H1 (cell line): ENCODE measurements at regions not wholly inside any gene's neighbourhood (a gene's known extent, or its start where the extent isn't known, plus 50 kb on each side); places are given as distances from the start of the nearest gene placed in this dataset.

ENCODE experiments used
- CTCF ChIA-PET: fragments of 300-600 bp; sonication (Branson Sonifier 250); formaldehyde crosslinking; loops from one replicate; lab custom pipeline; 2021; ENCODE audit not compliant: partially characterized antibody; lab: Charles Lee
- POLR2A ChIA-PET: fragments of 300-600 bp; sonication (Branson Sonifier 250); formaldehyde crosslinking; loops from one replicate; lab custom pipeline; 2021; ENCODE audit warnings: inconsistent platforms; ENCODE audit not compliant: partially characterized antibody; lab: Charles Lee
- DNase-seq, 2 experiments: peaks; one replicate each; pipeline versions ENCODE4 v3.0.0 to v3.0.0-alpha.2; 2010 to 2022; ENCODE audit warnings: low spot score in 2 of 2, low read depth in 1 of 2, mixed read lengths in 1 of 2
- FAIRE-seq: peaks from 2 replicates; lab custom pipeline; 2011; peaks lifted over from hg19 to GRCh38; lab: Jason Lieb, UNC
- H2AFZ ChIP-seq: 2 replicates; pipeline ENCODE4 v1.8.1; 2012; ENCODE audit warnings: low read length, inconsistent platforms
- H2AK5ac ChIP-seq: 2 replicates; pipeline ENCODE4 v1.6.1; 2013; ENCODE audit warnings: low read depth, low read length
- H2BK120ac ChIP-seq: replicated peaks from 2 replicates; pipeline ENCODE3; 2013; ENCODE audit warnings: low read depth, low read length, inconsistent platforms
- H2BK12ac ChIP-seq: 2 replicates; pipeline ENCODE4 v1.6.1; 2013; ENCODE audit warnings: low read depth, low read length
- H2BK15ac ChIP-seq: 2 replicates; pipeline ENCODE4 v1.6.1; 2013; ENCODE audit warnings: low read length
- H2BK20ac ChIP-seq: 2 replicates; pipeline ENCODE4 v1.6.1; 2013; ENCODE audit warnings: low read length
- H2BK5ac ChIP-seq: 2 replicates; pipeline ENCODE4 v1.6.1; 2013; ENCODE audit warnings: low read depth, low read length
- H3K14ac ChIP-seq: 2 replicates; pipeline ENCODE4 v1.6.1; 2013; ENCODE audit warnings: inconsistent platforms; ENCODE audit not compliant: insufficient read length
- H3K18ac ChIP-seq: 2 replicates; pipeline ENCODE4 v1.6.1; 2013; ENCODE audit warnings: low read length; ENCODE audit errors: extremely low read depth
- H3K23ac ChIP-seq: 2 replicates; pipeline ENCODE4 v1.6.1; 2013; ENCODE audit warnings: inconsistent platforms; ENCODE audit not compliant: insufficient read length
- H3K23me2 ChIP-seq: 2 replicates; pipeline ENCODE4 v1.6.1; 2013; ENCODE audit warnings: low read depth, low read length
- H3K27ac ChIP-seq: 2 replicates; pipeline ENCODE4 v1.6.1; 2011; ENCODE audit warnings: low read depth, low read length, inconsistent platforms
- H3K27me3 ChIP-seq, 4 experiments: replicated peaks in 1 of 4; 1 replicate in 1 of 4; 2 replicates in 3 of 4; pipeline versions ENCODE4 v1.6.1 to v1.8.1; 2011 to 2013; ENCODE audit warnings: low read length in 3 of 4, mild to moderate bottlenecking in 3 of 4, inconsistent platforms in 2 of 4, mixed read lengths in 2 of 4, moderate library complexity in 1 of 4; ENCODE audit not compliant: control insufficient read depth in 3 of 4, insufficient read depth in 3 of 4; ENCODE audit errors: extremely low read depth in 1 of 4
- H3K36me3 ChIP-seq, 4 experiments: 2 replicates each; pipeline versions ENCODE4 v1.6.1 to v1.8.1; 2011 to 2013; ENCODE audit warnings: mild to moderate bottlenecking in 4 of 4, low read length in 3 of 4, moderate library complexity in 2 of 4, control low read depth in 1 of 4, inconsistent platforms in 1 of 4; ENCODE audit not compliant: insufficient read depth in 4 of 4, control insufficient read depth in 2 of 4
- H3K4ac ChIP-seq: replicated peaks from 2 replicates; pipeline ENCODE3; 2013; ENCODE audit warnings: low read length, low read depth, mixed read lengths, inconsistent platforms; ENCODE audit not compliant: insufficient read length
- H3K4me1 ChIP-seq, 4 experiments: replicated peaks in 1 of 4; 1 replicate in 1 of 4; 2 replicates in 3 of 4; pipeline versions ENCODE4 v1.6.1 to v1.8.1; 2011 to 2013; ENCODE audit warnings: low read length in 3 of 4, inconsistent platforms in 2 of 4, mixed read lengths in 1 of 4; ENCODE audit not compliant: insufficient read depth in 4 of 4, control insufficient read depth in 3 of 4
- H3K4me2 ChIP-seq, 2 experiments: 2 replicates each; pipeline versions ENCODE4 v1.6.1 to v1.8.1; 2011 to 2013; ENCODE audit warnings: low read depth in 2 of 2, low read length in 2 of 2, control low read depth in 1 of 2, inconsistent platforms in 1 of 2, mild to moderate bottlenecking in 1 of 2; ENCODE audit not compliant: insufficient read depth in 1 of 2
- H3K4me3 ChIP-seq, 4 experiments: fragments of 200-600, 300-600 bp in 1 of 4; sonication (generic), shearing (Covaris generic), sonication (Bioruptor Twin) in 1 of 4; 2 replicates each; pipeline versions ENCODE4 v1.5.1 to v1.8.1; 2011 to 2016; ENCODE audit warnings: low read length in 4 of 4, low read depth in 3 of 4, control low read depth in 2 of 4, inconsistent platforms in 2 of 4, mild to moderate bottlenecking in 2 of 4, mixed read lengths in 1 of 4, moderate library complexity in 1 of 4; ENCODE audit not compliant: insufficient read depth in 2 of 4; ENCODE audit errors: extremely low read depth in 1 of 4
- H3K56ac ChIP-seq: replicated peaks from 2 replicates; pipeline ENCODE3; 2013; ENCODE audit warnings: low read depth, mild to moderate bottlenecking, mixed read lengths, low read length, inconsistent platforms; ENCODE audit not compliant: insufficient read length
- H3K79me1 ChIP-seq: 2 replicates; pipeline ENCODE4 v1.6.1; 2013; ENCODE audit warnings: low read depth, low read length, control low read depth
- H3K79me2 ChIP-seq, 2 experiments: 2 replicates each; pipeline versions ENCODE4 v1.6.1 to v1.8.1; 2012 to 2013; ENCODE audit warnings: low read length in 2 of 2, mild to moderate bottlenecking in 2 of 2, inconsistent platforms in 1 of 2; ENCODE audit not compliant: insufficient read depth in 2 of 2, control insufficient read depth in 1 of 2
- H3K9ac ChIP-seq, 4 experiments: replicated peaks in 1 of 4; 1 replicate in 1 of 4; 2 replicates in 3 of 4; pipeline versions ENCODE4 v1.6.1 to v1.8.1; 2011 to 2013; ENCODE audit warnings: low read depth in 3 of 4, low read length in 3 of 4, control low read depth in 2 of 4, mild to moderate bottlenecking in 2 of 4, moderate library complexity in 2 of 4, inconsistent platforms in 1 of 4; ENCODE audit errors: extremely low read depth in 1 of 4
- H3K9me3 ChIP-seq, 2 experiments: 2 replicates each; pipeline versions ENCODE4 v1.6.1 to v1.8.1; 2012 to 2013; ENCODE audit warnings: mild to moderate bottlenecking in 2 of 2, moderate library complexity in 2 of 2, control low read depth in 1 of 2, inconsistent platforms in 1 of 2, low read depth in 1 of 2, low read length in 1 of 2, mixed read lengths in 1 of 2; ENCODE audit not compliant: insufficient read depth in 2 of 2
- H4K20me1 ChIP-seq, 2 experiments: replicated peaks in 1 of 2; 2 replicates each; pipeline versions ENCODE3 to v1.8.1; 2011 to 2013; ENCODE audit warnings: inconsistent platforms in 2 of 2, low read length in 2 of 2, mild to moderate bottlenecking in 1 of 2; ENCODE audit not compliant: insufficient read depth in 2 of 2, control insufficient read depth in 1 of 2
- H4K5ac ChIP-seq: 2 replicates; pipeline ENCODE4 v1.6.1; 2013; ENCODE audit warnings: low read length, low read depth, mixed read lengths, inconsistent platforms; ENCODE audit not compliant: insufficient read length
- H4K8ac ChIP-seq: 2 replicates; pipeline ENCODE4 v1.8.0; 2013; ENCODE audit warnings: mild to moderate bottlenecking, moderate library complexity, low read length, inconsistent platforms; ENCODE audit not compliant: insufficient read depth; ENCODE audit errors: extremely low read depth
- H4K91ac ChIP-seq: replicated peaks from 2 replicates; pipeline ENCODE3; 2013; ENCODE audit warnings: low read length, mixed read lengths, inconsistent platforms; ENCODE audit not compliant: insufficient read length
- BACH1 ChIP-seq: IDR thresholded peaks from 2 replicates; pipeline ENCODE4 v1.6.1; 2012; ENCODE audit warnings: low read length, improper control_type of control experiment
- CHD1 ChIP-seq: IDR thresholded peaks from 2 replicates; pipeline ENCODE4 v1.6.1; 2012; ENCODE audit warnings: low read depth, low read length, improper control_type of control experiment
- EGR1 ChIP-seq: IDR thresholded peaks from 2 replicates; pipeline ENCODE4 v1.6.1; 2011; ENCODE audit warnings: low read depth, low read length, borderline replicate concordance
- JUND ChIP-seq: IDR thresholded peaks from 2 replicates; pipeline ENCODE4 v1.6.1; 2011; ENCODE audit warnings: mild to moderate bottlenecking, improper control_type of control experiment, low read length
- KDM4A ChIP-seq: IDR thresholded peaks from one replicate; pipeline ENCODE4 v1.7.1; 2012; ENCODE audit warnings: low read depth, mild to moderate bottlenecking, moderate library complexity, low read length, inconsistent platforms; ENCODE audit not compliant: severe bottlenecking
- MAFK ChIP-seq: IDR thresholded peaks from 2 replicates; pipeline ENCODE4 v1.6.1; 2012; ENCODE audit warnings: low read depth, mild to moderate bottlenecking, improper control_type of control experiment, low read length
- NRF1 ChIP-seq: IDR thresholded peaks from 2 replicates; pipeline ENCODE4 v1.6.1; 2011; ENCODE audit warnings: mild to moderate bottlenecking, low read depth, low read length, improper control_type of control experiment
- PHF8 ChIP-seq: fragments of 200-600 bp; sonication (generic); conservative IDR thresholded peaks from 2 replicates; pipeline ENCODE4 v1.7.1; 2012; ENCODE audit warnings: low read depth, mild to moderate bottlenecking, inconsistent platforms, low read length, moderate library complexity
- RBBP5 ChIP-seq: IDR thresholded peaks from 2 replicates; pipeline ENCODE4 v1.7.1; 2012; ENCODE audit warnings: low read depth, mild to moderate bottlenecking, inconsistent platforms, low read length, moderate library complexity, borderline replicate concordance
- TBP ChIP-seq: IDR thresholded peaks from 2 replicates; pipeline ENCODE4 v1.6.1; 2011; ENCODE audit warnings: low read depth, low read length, improper control_type of control experiment
- YY1 ChIP-seq: IDR thresholded peaks from 2 replicates; pipeline ENCODE4 v1.6.1; 2011; ENCODE audit warnings: low read depth, mild to moderate bottlenecking, low read length
- WGBS, 2 experiments: shearing (Covaris generic) in 1 of 2; methylation state at CpG; one replicate each; pipeline versions ENCODE4 v1.1.6 to v1.1.7; 2013 to 2015; ENCODE audit warnings: low lambda C conversion rate in 2 of 2, mixed read lengths in 2 of 2, inconsistent platforms in 1 of 2, low coverage in 1 of 2, missing lambda C conversion rate in 1 of 2; ENCODE audit not compliant: insufficient replicate concordance in 2 of 2, insufficient coverage in 1 of 2, insufficient read length in 1 of 2; ENCODE audit errors: extremely low coverage in 1 of 2, missing lambda C conversion rate in 1 of 2; 5-methylcytosine and 5-hydroxymethylcytosine counted together
- TF ChIP-seq, protein P1 (sequence below): IDR thresholded peaks from 2 replicates; pipeline ENCODE4 v1.6.1; 2012; ENCODE audit warnings: inconsistent platforms

DNA sequence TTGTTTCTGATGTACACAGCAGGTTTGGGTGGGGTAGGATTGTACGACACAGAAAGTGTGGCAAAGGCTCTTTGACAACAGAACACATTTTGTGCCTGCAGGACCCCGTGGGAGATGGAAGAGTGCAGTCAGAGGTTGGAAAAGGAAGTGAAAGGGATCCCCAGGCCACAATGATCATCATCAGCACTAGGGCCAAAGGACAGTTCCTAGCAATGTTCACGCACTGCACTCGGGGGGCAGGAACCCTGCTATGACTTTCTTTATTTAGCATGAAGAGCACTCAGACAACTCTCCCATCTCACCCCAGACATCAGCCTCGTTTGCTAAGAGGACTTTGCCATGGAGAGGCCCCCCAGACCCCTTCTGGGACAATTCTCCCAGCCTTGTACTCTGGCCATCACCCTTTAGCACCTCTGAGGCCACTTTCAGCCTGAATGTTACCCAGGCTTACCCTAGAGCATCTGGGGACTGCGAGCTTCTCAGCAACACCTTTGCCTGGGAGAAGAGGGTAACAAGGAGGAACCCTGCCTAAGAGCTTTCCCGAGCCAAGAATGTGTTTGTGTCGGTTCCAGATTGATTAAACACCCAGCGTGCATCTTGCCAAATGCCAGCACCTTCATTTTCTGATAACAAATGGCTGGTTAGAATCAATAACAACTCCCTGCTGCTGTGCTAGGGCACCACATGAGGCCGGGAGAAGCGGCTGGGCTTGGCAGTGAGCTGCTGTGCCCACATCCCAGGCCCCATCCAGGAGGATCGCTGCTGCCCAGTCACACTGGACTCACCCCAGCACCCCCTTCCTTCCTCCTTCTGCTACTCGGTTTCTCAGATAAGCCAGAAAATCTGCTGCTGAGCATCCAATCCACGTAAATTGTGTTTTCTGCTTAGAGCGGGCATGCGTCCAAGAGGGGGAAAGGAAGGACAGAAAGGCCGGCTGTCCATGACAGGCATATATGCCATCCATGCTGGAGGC, 633.1 kb downstream of the AJAP1 start:
- Histone ChIP-seq H4K5ac (no peak overlapping the region), H4K8ac (no peak overlapping the region), H3K36me3 (no peaks in the 10 kb centered on the region), H3K9ac (no peak overlapping the region), H2AFZ (no peak overlapping the region), H3K4me1 (no peaks in the 10 kb centered on the region), H3K79me1 (no peaks in the 10 kb centered on the region), H3K23ac (no peak overlapping the region), H3K14ac (no peak overlapping the region), H4K91ac (no peak overlapping the region), H2BK20ac (no peak overlapping the region), H4K20me1 (no peaks in the 10 kb centered on the region), H3K23me2 (peaks cover 8% of the 10 kb centered on the region; the same call in 1 of the 2 replicates), H3K18ac (no peak overlapping the region), H3K9me3 (peaks cover 0 to 4% of the 10 kb centered on the region in 2 experiments; a peak in 1 of 4 replicates), H3K4me2 (no peak overlapping the region), H3K27me3 (no peaks in the 10 kb centered on the region), H2BK15ac (no peak overlapping the region), H3K27ac (no peak overlapping the region), H2AK5ac (no peak overlapping the region), H3K79me2 (no peaks in the 10 kb centered on the region), H3K4ac (no peak overlapping the region), H3K4me3 (no peak overlapping the region), H3K56ac (no peak overlapping the region), H2BK120ac (no peak overlapping the region), H2BK5ac (no peak overlapping the region), H2BK12ac (no peak overlapping the region)
- FAIRE-seq (no peak), DNase-seq (no peak)
- ChIA-PET CTCF (interaction anchor here (0.6 to 1.7 kb wide), 4 partner anchors 9 to 660 kb away, joined by 3 to 11 read pairs (median 4); no protein-coding TSS in a partner anchor), POLR2A (no interaction called here)
- 90% methylated on average over 17 of the region's 17 CpGs; no CpG with 5 or more reads in 1 of the 2 experiments for WGBS, 2 experiments
- TF ChIP-seq MAFK: no peak
- TF ChIP-seq JUND: no peak
- no peak for TF ChIP-seq CHD1
- TF ChIP-seq KDM4A: no peak
- no peak for TF ChIP-seq BACH1
- TF ChIP-seq RBBP5: no peak
- TF ChIP-seq, protein P1, sequence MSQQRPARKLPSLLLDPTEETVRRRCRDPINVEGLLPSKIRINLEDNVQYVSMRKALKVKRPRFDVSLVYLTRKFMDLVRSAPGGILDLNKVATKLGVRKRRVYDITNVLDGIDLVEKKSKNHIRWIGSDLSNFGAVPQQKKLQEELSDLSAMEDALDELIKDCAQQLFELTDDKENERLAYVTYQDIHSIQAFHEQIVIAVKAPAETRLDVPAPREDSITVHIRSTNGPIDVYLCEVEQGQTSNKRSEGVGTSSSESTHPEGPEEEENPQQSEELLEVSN: no peak
- TF ChIP-seq TBP: no peak
- TF ChIP-seq EGR1: no peak
- no peak for TF ChIP-seq NRF1
- no peak for TF ChIP-seq PHF8
- no peak for TF ChIP-seq YY1
